GM12878 (cell line): ENCODE measurements at regions not wholly inside any gene's neighbourhood (a gene's known extent, or its start where the extent isn't known, plus 50 kb on each side); places are given as distances from the start of the nearest gene placed in this dataset.
A peak's percentile ranks its signal among the peaks of the same experiment; 100 is the strongest.

Source experiments
- ATAC-seq: fragments of 200-7000 bp; cut with Tn5 transposase; 3 replicates; pipeline ENCODE4 v1.9.1; 2020; ENCODE audit warnings: mild to moderate bottlenecking, moderate library complexity
- BruUV-seq: library from RNA; stranded (reverse); fragments of 400-500 nt; replicated peaks from 2 replicates; lab custom pipeline; 2021; lab: Mats Ljungman, UMichigan
- CTCF ChIA-PET: fragments of 300-600 bp; sonication (Branson Sonifier 250); formaldehyde crosslinking; extraction: SDS; loops from one replicate; lab custom pipeline; 2021; ENCODE audit warnings: inconsistent platforms; lab: Yijun Ruan, JAX
- POLR2A ChIA-PET: fragments of 350-600 bp; formaldehyde crosslinking; extraction: SDS; loops from one replicate; lab custom pipeline; 2021; ENCODE audit warnings: inconsistent platforms; lab: Charles Lee
- RAD21 ChIA-PET: fragments of 300-600 bp; sonication (Branson Sonifier 250); formaldehyde crosslinking; loops from one replicate; lab custom pipeline; 2023; ENCODE audit warnings: antibody characterized with exemption; ENCODE audit not compliant: unreplicated experiment; lab: Charles Lee
- SMC1A ChIA-PET: fragments of 300-600 bp; sonication (Branson Sonifier 250); formaldehyde crosslinking; loops from one replicate; lab custom pipeline; 2023; ENCODE audit not compliant: unreplicated experiment, uncharacterized antibody; lab: Charles Lee
- DNase-seq: peaks from one replicate; pipeline ENCODE4 v3.0.0-alpha.2; 2011; ENCODE audit warnings: low read depth, low spot score
- FAIRE-seq: peaks from 3 replicates; lab custom pipeline; 2011; peaks lifted over from hg19 to GRCh38; lab: Jason Lieb, UNC
- H2AFZ ChIP-seq: 2 replicates; pipeline ENCODE4 v1.6.0; 2011; ENCODE audit warnings: low read depth, low read length, control low read depth; ENCODE audit not compliant: control insufficient read depth
- H3K27ac ChIP-seq: 2 replicates; pipeline ENCODE4 v1.5.1; 2011; ENCODE audit warnings: control low read depth; ENCODE audit not compliant: control insufficient read depth, insufficient read depth
- H3K27me3 ChIP-seq, 2 experiments: replicated peaks in 1 of 2; 2 replicates each; pipeline versions ENCODE4 v1.6.0 to v1.6.1; 2011; ENCODE audit warnings: low read length in 1 of 2; ENCODE audit not compliant: control insufficient read depth in 2 of 2, insufficient read depth in 2 of 2
- H3K36me3 ChIP-seq, 2 experiments: 2 replicates each; pipeline ENCODE4 v1.5.1; 2011; ENCODE audit warnings: low read length in 1 of 2; ENCODE audit not compliant: control insufficient read depth in 2 of 2, insufficient read depth in 2 of 2
- H3K4me1 ChIP-seq: 2 replicates; pipeline ENCODE4 v1.6.1; 2011; ENCODE audit warnings: mild to moderate bottlenecking, low read length, moderate library complexity, mixed read lengths; ENCODE audit not compliant: control insufficient read depth, insufficient read depth
- H3K4me2 ChIP-seq: 2 replicates; pipeline ENCODE4 v1.6.0; 2011; ENCODE audit warnings: control low read depth; ENCODE audit not compliant: control insufficient read depth, insufficient read depth
- H3K4me3 ChIP-seq: fragments of 200-600 bp; sonication (generic); 2 replicates; pipeline ENCODE4 v1.5.1; 2016
- H3K79me2 ChIP-seq: 2 replicates; pipeline ENCODE4 v1.6.0; 2011; ENCODE audit warnings: low read length; ENCODE audit not compliant: control insufficient read depth, insufficient read depth
- H3K9ac ChIP-seq: 2 replicates; pipeline ENCODE4 v1.8.0; 2011; ENCODE audit warnings: low read length, control low read depth, mixed read lengths; ENCODE audit not compliant: control insufficient read depth, insufficient read depth
- H3K9me3 ChIP-seq: replicated peaks from 3 replicates; pipeline ENCODE4 v1.5.1; 2011; ENCODE audit warnings: mild to moderate bottlenecking, low read length; ENCODE audit not compliant: control insufficient read depth, insufficient read depth
- H4K20me1 ChIP-seq: 2 replicates; pipeline ENCODE4 v1.6.0; 2011; ENCODE audit not compliant: control insufficient read depth, insufficient read depth
- LARP7 ChIP-seq: fragments of 450-650 bp; IDR thresholded peaks from 2 replicates; pipeline ENCODE4 v1.6.1; 2017; ENCODE audit warnings: mild to moderate bottlenecking
- MTA2 ChIP-seq: fragments of 450-650 bp; IDR thresholded peaks from 2 replicates; pipeline ENCODE4 v1.6.1; 2016; ENCODE audit warnings: low read depth, mild to moderate bottlenecking, moderate library complexity
- RUNX3 ChIP-seq: IDR thresholded peaks from 2 replicates; pipeline ENCODE4 v1.6.1; 2012; ENCODE audit warnings: low read length, inconsistent platforms
- WGBS: methylation state at CpG from one replicate; pipeline ENCODE4 v1.1.6; 2016; ENCODE audit warnings: low lambda C conversion rate; ENCODE audit not compliant: insufficient replicate concordance, insufficient coverage; ENCODE audit errors: missing lambda C conversion rate; 5-methylcytosine and 5-hydroxymethylcytosine counted together
- in situ Hi-C: fragments of 300-500 bp; cut with MboI; formaldehyde crosslinking; loops from 9 replicates; pipeline ENCODE4 v1.14.3; 2018; ENCODE audit warnings: mixed read lengths
- intact Hi-C: fragments of 100-400 bp; cut with micrococcal nuclease; formaldehyde crosslinking; loops from one replicate; pipeline ENCODE4 v1.14.2; 2022; ENCODE audit not compliant: unreplicated experiment
- TF ChIP-seq, protein P1 (sequence below), 3 experiments: IDR thresholded peaks in 2 of 3; conservative IDR thresholded peaks in 1 of 3; 2 replicates each; pipeline ENCODE4 v1.5.1; 2011; ENCODE audit warnings: low read depth in 3 of 3, low read length in 3 of 3, mild to moderate bottlenecking in 3 of 3, control low read depth in 2 of 3, moderate library complexity in 2 of 3, inconsistent platforms in 1 of 3, mixed read lengths in 1 of 3; ENCODE audit not compliant: control insufficient read depth in 2 of 3, insufficient read depth in 1 of 3; ENCODE audit errors: extremely low read depth in 1 of 3
- TF ChIP-seq, protein P2 (sequence below): fragments of 450-650 bp; IDR thresholded peaks from 2 replicates; pipeline ENCODE4 v1.6.1; 2017; ENCODE audit warnings: mild to moderate bottlenecking

DNA sequence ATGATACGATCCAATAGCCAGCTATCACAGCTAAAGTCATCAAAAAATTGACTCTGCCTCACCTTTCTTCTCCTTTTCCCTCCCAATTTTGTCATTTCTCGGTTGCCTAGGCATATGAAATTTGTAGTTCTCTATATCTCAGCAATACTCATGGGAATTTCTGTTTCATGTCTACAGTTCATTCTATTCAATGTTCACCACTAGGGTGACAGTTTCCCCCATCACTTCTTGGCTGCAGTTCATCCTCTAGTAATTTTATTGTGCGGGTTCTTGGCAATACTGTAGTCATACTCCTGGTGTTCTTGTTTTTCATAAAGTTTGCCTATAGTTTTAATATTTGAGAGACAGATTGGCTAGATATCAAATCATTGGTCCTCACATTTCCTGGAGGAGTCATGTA lies 872.2 kb upstream of the ID2 start:
- Histone ChIP-seq H3K9me3 (no peaks in the 10 kb centered on the region; the same call in 2 of the 3 replicates), H3K27me3 (no peaks in the 10 kb centered on the region), H3K4me1 (no peaks in the 10 kb centered on the region), H2AFZ (no peak overlapping the region), H3K36me3 (no peaks in the 10 kb centered on the region; a peak in 1 of 4 replicates), H3K27ac (no peak overlapping the region), H4K20me1 (no peaks in the 10 kb centered on the region), H3K4me3 (no peak overlapping the region), H3K9ac (no peak overlapping the region), H3K79me2 (no peaks in the 10 kb centered on the region), H3K4me2 (no peak overlapping the region)
- TF ChIP-seq LARP7: no peak
- TF ChIP-seq, protein P1, sequence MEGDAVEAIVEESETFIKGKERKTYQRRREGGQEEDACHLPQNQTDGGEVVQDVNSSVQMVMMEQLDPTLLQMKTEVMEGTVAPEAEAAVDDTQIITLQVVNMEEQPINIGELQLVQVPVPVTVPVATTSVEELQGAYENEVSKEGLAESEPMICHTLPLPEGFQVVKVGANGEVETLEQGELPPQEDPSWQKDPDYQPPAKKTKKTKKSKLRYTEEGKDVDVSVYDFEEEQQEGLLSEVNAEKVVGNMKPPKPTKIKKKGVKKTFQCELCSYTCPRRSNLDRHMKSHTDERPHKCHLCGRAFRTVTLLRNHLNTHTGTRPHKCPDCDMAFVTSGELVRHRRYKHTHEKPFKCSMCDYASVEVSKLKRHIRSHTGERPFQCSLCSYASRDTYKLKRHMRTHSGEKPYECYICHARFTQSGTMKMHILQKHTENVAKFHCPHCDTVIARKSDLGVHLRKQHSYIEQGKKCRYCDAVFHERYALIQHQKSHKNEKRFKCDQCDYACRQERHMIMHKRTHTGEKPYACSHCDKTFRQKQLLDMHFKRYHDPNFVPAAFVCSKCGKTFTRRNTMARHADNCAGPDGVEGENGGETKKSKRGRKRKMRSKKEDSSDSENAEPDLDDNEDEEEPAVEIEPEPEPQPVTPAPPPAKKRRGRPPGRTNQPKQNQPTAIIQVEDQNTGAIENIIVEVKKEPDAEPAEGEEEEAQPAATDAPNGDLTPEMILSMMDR (IDR thresholded peaks at IDR 0.05 in 2 of 3, conservative IDR thresholded peaks at IDR 0.05 in 1 of 3; ENCODE audit: control insufficient read depth in 2 of 3, extremely low read depth in 1 of 3, insufficient read depth in 1 of 3, low read depth in 3 of 3, low read length in 3 of 3): peak in 1 of 3 experiments; percentile 9; a peak in 1 of 6 replicates
- DNase-seq (no peak), ATAC-seq (peak; percentile 29; the same call in 1 of the 3 replicates), FAIRE-seq (no peak)
- ChIA-PET CTCF (interaction anchor here (0.6 to 1.2 kb wide), 2 partner anchors 48 to 1067 kb away, joined by 3 read pairs; no protein-coding TSS in a partner anchor), SMC1A (interaction anchor here (1.1 to 1.6 kb wide), 5 partner anchors 11 to 120 kb away, joined by 3 to 9 read pairs (median 3); no protein-coding TSS in a partner anchor), RAD21 (no interaction called here), POLR2A (no interaction called here)
- 14% methylated on average over 3 of the region's 3 CpGs for WGBS
- intact Hi-C loops (no loop called here), in situ Hi-C loops (no loop called here)
- no TSS peak for BruUV-seq

DNA sequence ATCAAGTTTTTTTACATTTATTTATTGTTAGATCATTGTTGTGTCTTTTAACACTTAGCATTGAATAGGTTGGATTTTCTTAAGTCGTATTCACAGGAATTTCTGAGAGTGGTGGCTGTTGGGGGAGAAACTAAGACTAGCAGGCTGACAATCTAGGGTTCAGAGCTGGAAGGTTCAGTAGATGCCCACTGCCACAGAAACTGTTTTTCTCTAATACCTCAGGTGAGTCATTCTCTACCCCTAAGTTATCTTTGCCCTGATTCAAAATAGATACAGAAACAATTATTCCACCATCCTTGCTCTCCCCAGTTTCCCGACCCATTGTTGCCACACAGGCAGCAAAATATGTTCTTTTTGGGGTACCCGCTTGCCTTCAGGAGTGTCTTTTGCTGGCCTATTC lies 870.8 kb upstream of the ID2 start:
- no peak for ATAC-seq
- FAIRE-seq: no peak
- intact Hi-C loops: no loop called here

More for the DNA sequence above, 870.8 kb upstream of the ID2 start:
- no peak for DNase-seq
- TF ChIP-seq, protein P2, sequence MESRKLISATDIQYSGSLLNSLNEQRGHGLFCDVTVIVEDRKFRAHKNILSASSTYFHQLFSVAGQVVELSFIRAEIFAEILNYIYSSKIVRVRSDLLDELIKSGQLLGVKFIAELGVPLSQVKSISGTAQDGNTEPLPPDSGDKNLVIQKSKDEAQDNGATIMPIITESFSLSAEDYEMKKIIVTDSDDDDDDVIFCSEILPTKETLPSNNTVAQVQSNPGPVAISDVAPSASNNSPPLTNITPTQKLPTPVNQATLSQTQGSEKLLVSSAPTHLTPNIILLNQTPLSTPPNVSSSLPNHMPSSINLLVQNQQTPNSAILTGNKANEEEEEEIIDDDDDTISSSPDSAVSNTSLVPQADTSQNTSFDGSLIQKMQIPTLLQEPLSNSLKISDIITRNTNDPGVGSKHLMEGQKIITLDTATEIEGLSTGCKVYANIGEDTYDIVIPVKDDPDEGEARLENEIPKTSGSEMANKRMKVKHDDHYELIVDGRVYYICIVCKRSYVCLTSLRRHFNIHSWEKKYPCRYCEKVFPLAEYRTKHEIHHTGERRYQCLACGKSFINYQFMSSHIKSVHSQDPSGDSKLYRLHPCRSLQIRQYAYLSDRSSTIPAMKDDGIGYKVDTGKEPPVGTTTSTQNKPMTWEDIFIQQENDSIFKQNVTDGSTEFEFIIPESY: no peak
- no peak for TF ChIP-seq MTA2
- TF ChIP-seq RUNX3: no peak
- ChIA-PET POLR2A (no interaction called here), CTCF (no interaction called here), SMC1A (interaction anchor here (0.7 to 1.6 kb wide), 5 partner anchors 15 to 1972 kb away, joined by 3 to 6 read pairs (median 3); no protein-coding TSS in a partner anchor), RAD21 (no interaction called here)
- 45% methylated on average over 3 of the region's 3 CpGs for WGBS
- H3K27ac ChIP-seq: no peak overlapping the region
- no peaks in the 10 kb centered on the region for H3K27me3 ChIP-seq
- H3K4me1 ChIP-seq: no peaks in the 10 kb centered on the region
- no peaks in the 10 kb centered on the region for H3K36me3 ChIP-seq
- in situ Hi-C loops: no loop called here
- H4K20me1 ChIP-seq: no peaks in the 10 kb centered on the region
- no peak overlapping the region for H3K9ac ChIP-seq
- H3K4me2 ChIP-seq: no peak overlapping the region
- no peak overlapping the region for H2AFZ ChIP-seq
- H3K9me3 ChIP-seq: no peaks in the 10 kb centered on the region; the same call in 2 of the 3 replicates
- no peak overlapping the region for H3K4me3 ChIP-seq
- BruUV-seq: no TSS peak
- no peaks in the 10 kb centered on the region for H3K79me2 ChIP-seq
